ENCODE measurements at regions not wholly inside any gene's neighbourhood (a gene's known extent, or its start where the extent isn't known, plus 50 kb on each side); places are given as distances from the start of the nearest gene placed in this dataset.

DNA sequence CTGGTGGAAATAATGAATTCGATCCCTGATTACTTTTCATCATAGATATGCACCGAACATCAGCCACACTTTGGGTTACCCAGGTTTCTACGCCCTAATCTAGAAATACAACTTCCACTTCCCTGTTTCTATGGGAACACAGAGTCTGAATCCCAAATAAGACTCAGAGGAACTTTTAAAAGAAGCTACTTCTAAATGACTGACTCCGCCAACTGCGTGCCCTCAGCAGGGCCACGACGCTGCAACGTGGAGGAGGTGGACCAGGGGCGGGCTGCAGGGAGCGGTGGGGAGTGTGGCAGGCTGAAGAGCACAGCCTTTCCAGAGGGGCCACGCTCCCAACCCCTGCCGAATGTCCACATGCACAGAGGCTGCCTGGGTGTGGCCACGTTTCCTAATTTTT lies 304.0 kb downstream of the SHANK2 start:
- TF ChIP-seq, protein P1, sequence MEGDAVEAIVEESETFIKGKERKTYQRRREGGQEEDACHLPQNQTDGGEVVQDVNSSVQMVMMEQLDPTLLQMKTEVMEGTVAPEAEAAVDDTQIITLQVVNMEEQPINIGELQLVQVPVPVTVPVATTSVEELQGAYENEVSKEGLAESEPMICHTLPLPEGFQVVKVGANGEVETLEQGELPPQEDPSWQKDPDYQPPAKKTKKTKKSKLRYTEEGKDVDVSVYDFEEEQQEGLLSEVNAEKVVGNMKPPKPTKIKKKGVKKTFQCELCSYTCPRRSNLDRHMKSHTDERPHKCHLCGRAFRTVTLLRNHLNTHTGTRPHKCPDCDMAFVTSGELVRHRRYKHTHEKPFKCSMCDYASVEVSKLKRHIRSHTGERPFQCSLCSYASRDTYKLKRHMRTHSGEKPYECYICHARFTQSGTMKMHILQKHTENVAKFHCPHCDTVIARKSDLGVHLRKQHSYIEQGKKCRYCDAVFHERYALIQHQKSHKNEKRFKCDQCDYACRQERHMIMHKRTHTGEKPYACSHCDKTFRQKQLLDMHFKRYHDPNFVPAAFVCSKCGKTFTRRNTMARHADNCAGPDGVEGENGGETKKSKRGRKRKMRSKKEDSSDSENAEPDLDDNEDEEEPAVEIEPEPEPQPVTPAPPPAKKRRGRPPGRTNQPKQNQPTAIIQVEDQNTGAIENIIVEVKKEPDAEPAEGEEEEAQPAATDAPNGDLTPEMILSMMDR (conservative IDR thresholded peaks at IDR 0.05), result no peak
- H3K27ac Mint-ChIP-seq, result no peak overlapping the region
- peaks cover 7 to 22% of the 10 kb centered on the region in 2 experiments; a peak in 4 of 5 replicates for H3K9me3 Mint-ChIP-seq
- no peaks in the 10 kb centered on the region for H3K79me1 ChIP-seq (ENCODE audit: insufficient read depth, low read depth, low read length, poor library complexity, severe bottlenecking)
- H3K27me3 Mint-ChIP-seq (ENCODE audit: low read depth), result peaks cover 3% of the 10 kb centered on the region; the same call in 1 of the 2 replicates
- H3K23ac ChIP-seq (ENCODE audit: insufficient read length, low read depth, low read length), result no peak overlapping the region
- H3K4me1 Mint-ChIP-seq, result peaks cover 6 to 11% of the 10 kb centered on the region in 2 experiments; a peak in 3 of 4 replicates
- no peak overlapping the region for H2BK20ac ChIP-seq (ENCODE audit: low read depth, low read length, poor library complexity, severe bottlenecking)
- no peaks in the 10 kb centered on the region for H4K20me1 ChIP-seq (ENCODE audit: control insufficient read depth, insufficient read depth, insufficient read length)
- H4K8ac ChIP-seq (replicated peaks; ENCODE audit: insufficient read length, low read depth, low read length), result no peak overlapping the region
- no peak overlapping the region for H2BK5ac ChIP-seq (ENCODE audit: insufficient read length, low read length)
- H3K4me1 ChIP-seq (ENCODE audit: insufficient read depth, low read length), result no peaks in the 10 kb centered on the region
- H3K36me3 Mint-ChIP-seq (ENCODE audit: insufficient read depth in 1 of 3, low read depth in 3 of 3), result peaks cover 18 to 37% (median 27%) of the 10 kb centered on the region in 3 experiments
- H2AFZ ChIP-seq (ENCODE audit: low read length), result no peak overlapping the region
- no peak overlapping the region for H4K5ac ChIP-seq (ENCODE audit: insufficient read length, low read depth, low read length)
- H3K14ac ChIP-seq (ENCODE audit: insufficient read depth, low read length), result no peak overlapping the region
- no peak for DNase-seq
- no peak overlapping the region for H3K4me3 Mint-ChIP-seq
- no peak overlapping the region for H2BK12ac ChIP-seq (ENCODE audit: insufficient read length, low read depth, low read length)
- WGBS (ENCODE audit: extremely low coverage, insufficient read length, low lambda C conversion rate), result no CpG with 5 or more reads among the region's 13 CpGs
- H3K79me2 ChIP-seq (ENCODE audit: insufficient read depth, low read length), result 0 out of 2 replicates have a peak, but pooled peaks cover 2% of the 10 kb centered on the region
- no peak overlapping the region for H3K4me2 ChIP-seq (ENCODE audit: insufficient read depth, insufficient read length, low read length)
- H3K23me2 ChIP-seq (ENCODE audit: insufficient read length, low read depth, low read length, poor library complexity, severe bottlenecking), result no peaks in the 10 kb centered on the region
- no peaks in the 10 kb centered on the region for H3K9me3 ChIP-seq (ENCODE audit: control insufficient read depth, low read depth, low read length)
- H3K27me3 ChIP-seq (ENCODE audit: insufficient read depth, low read length), result no peaks in the 10 kb centered on the region
- H3K56ac ChIP-seq (ENCODE audit: insufficient read length, low read depth, low read length), result no peak overlapping the region
- H2BK120ac ChIP-seq (ENCODE audit: low read depth, low read length, poor library complexity, severe bottlenecking), result no peak overlapping the region
- H3K27ac ChIP-seq (ENCODE audit: insufficient read length, low read depth, low read length), result no peak overlapping the region
- no peak overlapping the region for H2AK5ac ChIP-seq (ENCODE audit: insufficient read length, low read length)
- no peak overlapping the region for H4K91ac ChIP-seq (ENCODE audit: insufficient read length, low read depth, low read length)
- no peak overlapping the region for H2BK15ac ChIP-seq (ENCODE audit: low read depth, low read length)
- H3T11ph ChIP-seq (ENCODE audit: low read length), result no peak overlapping the region
- H3K18ac ChIP-seq (ENCODE audit: insufficient read length, low read depth, low read length), result no peak overlapping the region
- H3K4ac ChIP-seq (ENCODE audit: low read depth, low read length), result no peak overlapping the region
- no peak overlapping the region for H3K9ac ChIP-seq (ENCODE audit: extremely low read depth, insufficient read length, low read length)
